NCI-H2227 (cell line): ENCODE measurements at regions not wholly inside any gene's neighbourhood (a gene's known extent, or its start where the extent isn't known, plus 50 kb on each side); places are given as distances from the start of the nearest gene placed in this dataset.

Experiments used
- DNase-seq: peaks from one replicate; lab custom pipeline; 2025; ENCODE audit not compliant: unreplicated experiment; lab: John Stamatoyannopoulos, UW

DNA sequence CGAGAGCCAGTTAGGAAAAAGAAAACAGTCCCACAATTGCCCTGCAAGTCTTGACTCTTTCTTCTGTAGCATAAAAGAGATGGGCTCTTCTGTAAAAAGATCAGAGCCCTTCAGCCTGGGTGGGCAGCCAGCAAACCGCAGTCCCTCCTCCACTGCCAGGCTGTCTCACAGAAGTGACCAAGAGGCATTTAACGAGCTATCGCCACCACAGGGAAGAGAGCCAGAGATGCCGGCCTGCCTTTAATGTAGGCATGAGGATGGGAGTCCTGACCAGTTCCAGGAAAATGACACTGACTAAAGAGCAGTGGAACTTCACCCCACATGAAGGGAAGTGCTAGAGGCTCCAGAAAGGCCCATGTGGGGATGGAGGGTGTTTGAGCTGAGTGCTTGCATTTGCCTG lies 264.6 kb downstream of the NDUFS4 start:
- DNase-seq, result no peak

DNA sequence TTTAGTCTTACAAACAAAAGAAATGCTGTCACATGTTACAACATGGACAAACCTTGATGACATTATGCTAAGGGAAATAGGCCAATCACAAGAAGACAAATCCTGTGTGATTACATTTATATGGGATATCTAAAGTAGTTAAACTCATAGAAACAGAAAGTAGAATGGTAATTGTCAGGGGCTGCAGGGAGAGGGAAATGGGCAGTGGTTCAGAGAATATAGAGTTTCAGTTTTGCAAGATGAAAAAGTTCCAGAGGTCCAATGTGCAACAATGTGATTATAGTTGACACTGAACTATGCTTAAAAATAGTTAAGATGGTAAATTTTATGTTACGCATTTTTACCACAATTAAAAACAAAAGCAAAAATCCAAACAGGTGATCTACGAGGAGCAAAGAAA lies 265.5 kb downstream of the NDUFS4 start:
- no peak for DNase-seq

DNA sequence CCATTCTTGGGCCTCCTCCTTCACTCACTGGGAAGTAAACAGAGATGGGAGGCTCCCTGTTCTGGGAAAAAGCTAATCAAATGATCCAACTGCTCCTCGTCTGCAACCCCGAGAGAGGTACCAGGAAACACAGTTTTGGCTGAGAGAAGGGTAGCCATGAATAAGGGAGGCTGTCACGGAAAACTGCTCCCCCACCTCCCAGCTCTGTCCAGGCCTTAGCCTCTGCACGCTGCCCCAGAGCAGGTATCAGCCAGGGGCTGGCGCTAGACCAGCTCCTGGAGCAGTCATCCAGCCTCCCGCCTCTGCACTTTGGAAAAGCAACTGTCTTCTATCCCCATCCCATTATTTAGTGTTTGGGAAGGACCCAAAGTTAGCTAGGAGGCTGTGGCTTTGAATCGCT lies 266.1 kb downstream of the NDUFS4 start:
- no peak for DNase-seq

DNA sequence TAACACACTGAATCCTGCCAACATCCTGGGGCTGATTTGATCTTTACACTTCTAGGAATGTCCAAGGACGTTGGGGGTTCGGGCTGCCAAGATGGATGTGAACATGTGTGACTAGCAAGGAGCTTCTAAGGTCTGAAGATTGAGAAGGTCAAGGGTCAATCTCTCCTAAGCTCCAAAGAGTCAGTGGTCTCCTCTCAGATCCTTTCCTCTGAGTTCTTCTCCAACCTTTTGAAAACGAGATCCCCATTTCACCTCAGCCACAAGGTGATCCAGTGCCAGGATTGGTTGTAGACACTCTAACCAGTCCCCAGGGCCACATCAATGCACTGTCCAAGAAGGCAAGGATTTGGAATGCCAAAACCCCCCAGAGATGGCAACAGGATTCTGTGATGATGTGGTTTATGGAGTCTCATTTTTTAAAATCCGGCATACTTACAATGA lies 266.8 kb downstream of the NDUFS4 start:
- DNase-seq, result no peak

DNA sequence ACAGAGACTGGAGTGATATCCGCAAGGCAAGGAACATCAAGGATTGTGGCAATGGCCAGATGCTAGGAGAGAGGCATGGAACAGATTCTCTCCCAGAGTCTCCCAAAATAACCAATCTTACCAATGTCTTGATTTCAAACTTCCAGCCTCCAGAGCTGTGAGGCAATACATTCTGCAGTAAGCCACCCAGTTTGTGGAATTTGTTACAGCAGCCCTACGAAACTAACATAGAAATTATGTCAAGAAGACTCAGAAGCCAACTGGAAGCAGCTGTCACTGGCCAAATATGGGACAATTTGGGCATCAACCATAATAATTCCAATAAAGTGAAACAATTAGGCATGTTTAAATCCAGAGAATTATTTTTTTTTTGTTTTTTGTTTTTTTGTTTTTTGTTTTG lies 271.1 kb downstream of the NDUFS4 start:
- DNase-seq, result no peak
